CD4-positive, alpha-beta T cell (primary cell): ENCODE measurements at regions not wholly inside any gene's neighbourhood (a gene's known extent, or its start where the extent isn't known, plus 50 kb on each side); places are given as distances from the start of the nearest gene placed in this dataset.

Source experiments
- ATAC-seq: fragments of 200-7000 bp; cut with Tn5 transposase; one replicate; pipeline ENCODE4 v1.10.0; 2022; ENCODE audit warnings: mild to moderate bottlenecking; ENCODE audit not compliant: poor library complexity
- CTCF ChIA-PET: fragments of 350-600 bp; sonication (Branson Sonifier 250); formaldehyde crosslinking; loops from one replicate; lab custom pipeline; 2021; ENCODE audit warnings: antibody characterized with exemption, inconsistent platforms; lab: Charles Lee
- POLR2A ChIA-PET: fragments of 350-600 bp; sonication (Branson Sonifier 250); formaldehyde crosslinking; loops from one replicate; lab custom pipeline; 2021; ENCODE audit warnings: antibody characterized with exemption, inconsistent platforms; lab: Charles Lee
- DNase-seq, 14 experiments: peaks; one replicate each; pipeline ENCODE4 v3.0.0-alpha.2; 2013 to 2020; ENCODE audit warnings: mixed read lengths in 2 of 14
- H3K27ac ChIP-seq, 2 donors: one replicate each; pipeline versions ENCODE4 v1.5.1 to v1.7.0; 2013; ENCODE audit warnings: low read length in 2 of 2, low read depth in 1 of 2, mild to moderate bottlenecking in 1 of 2
- H3K27me3 ChIP-seq, 2 experiments: 1 replicate in 1 of 2; 2 replicates in 1 of 2; pipeline versions ENCODE4 v1.6.1 to v1.7.0; 2013; ENCODE audit warnings: low read length in 2 of 2, control low read depth in 1 of 2, mild to moderate bottlenecking in 1 of 2, moderate library complexity in 1 of 2; ENCODE audit not compliant: insufficient read depth in 2 of 2, control insufficient read depth in 1 of 2
- H3K36me3 ChIP-seq: one replicate; pipeline ENCODE4 v1.6.1; 2013; ENCODE audit warnings: low read length, control low read depth; ENCODE audit not compliant: insufficient read depth
- H3K4me1 ChIP-seq: one replicate; pipeline ENCODE4 v1.6.1; 2013; ENCODE audit warnings: low read length, control low read depth; ENCODE audit not compliant: insufficient read depth
- H3K4me3 ChIP-seq: one replicate; pipeline ENCODE4 v1.5.1; 2013; ENCODE audit warnings: mild to moderate bottlenecking, low read length, moderate library complexity
- H3K9me3 ChIP-seq, 2 experiments: 1 replicate in 1 of 2; 2 replicates in 1 of 2; pipeline versions ENCODE4 v1.6.1 to v1.7.0; 2013; ENCODE audit warnings: low read length in 2 of 2, mild to moderate bottlenecking in 2 of 2, control low read depth in 1 of 2, moderate library complexity in 1 of 2; ENCODE audit not compliant: control insufficient read depth in 1 of 2, insufficient read depth in 1 of 2
- H3K27ac Mint-ChIP-seq: one replicate; pipeline ENCODE4 v1.8.0; 2020; ENCODE audit warnings: mixed read lengths
- H3K27me3 Mint-ChIP-seq: one replicate; pipeline ENCODE4 v1.8.0; 2021; ENCODE audit warnings: mixed read lengths
- H3K36me3 Mint-ChIP-seq: one replicate; pipeline ENCODE4 v1.8.0; 2021; ENCODE audit warnings: low read depth, mixed read lengths
- H3K4me1 Mint-ChIP-seq: one replicate; pipeline ENCODE4 v1.8.0; 2021; ENCODE audit warnings: low read depth, mixed read lengths
- H3K4me3 Mint-ChIP-seq: one replicate; pipeline ENCODE4 v1.8.0; 2020; ENCODE audit warnings: mild to moderate bottlenecking, mixed read lengths
- H3K9me3 Mint-ChIP-seq: one replicate; pipeline ENCODE4 v1.8.0; 2020; ENCODE audit warnings: mixed read lengths
- intact Hi-C, 2 experiments: fragments of 100-400 bp; cut with DNase I in 1 of 2; cut with micrococcal nuclease in 1 of 2; formaldehyde crosslinking; loops; one replicate each; pipeline versions ENCODE4 v1.15.1 to v1.9.0; 2023 to 2025; cut with DNase I, micrococcal nuclease
- TF ChIP-seq, protein P1 (sequence below): fragments of 200-600 bp; IDR thresholded peaks from one replicate; pipeline ENCODE4 v1.8.0; 2022; ENCODE audit warnings: antibody characterized with exemption, mild to moderate bottlenecking

- POLR2A ChIA-PET, result interaction anchor here (0.7 kb wide), 1 partner anchor 379 kb away, joined by 3 read pairs; no protein-coding TSS in a partner anchor
- H3K4me1 ChIP-seq, result no peaks in the 10 kb centered on the region
- ATAC-seq (no peak), DNase-seq (no peak)
- intact Hi-C loops, result no loop called here
- Mint-ChIP-seq H3K36me3 (no peaks in the 10 kb centered on the region), H3K27me3 (no peaks in the 10 kb centered on the region), H3K4me3 (no peak overlapping the region), H3K4me1 (no peaks in the 10 kb centered on the region), H3K27ac (no peak overlapping the region), H3K9me3 (no peaks in the 10 kb centered on the region)
- no peaks in the 10 kb centered on the region for H3K27me3 ChIP-seq
- H3K9me3 ChIP-seq, result no peaks in the 10 kb centered on the region
- CTCF ChIA-PET, result no interaction called here
- H3K4me3 ChIP-seq, result no peak overlapping the region
- no peaks in the 10 kb centered on the region for H3K36me3 ChIP-seq
- no peak overlapping the region for H3K27ac ChIP-seq
- TF ChIP-seq, protein P1, sequence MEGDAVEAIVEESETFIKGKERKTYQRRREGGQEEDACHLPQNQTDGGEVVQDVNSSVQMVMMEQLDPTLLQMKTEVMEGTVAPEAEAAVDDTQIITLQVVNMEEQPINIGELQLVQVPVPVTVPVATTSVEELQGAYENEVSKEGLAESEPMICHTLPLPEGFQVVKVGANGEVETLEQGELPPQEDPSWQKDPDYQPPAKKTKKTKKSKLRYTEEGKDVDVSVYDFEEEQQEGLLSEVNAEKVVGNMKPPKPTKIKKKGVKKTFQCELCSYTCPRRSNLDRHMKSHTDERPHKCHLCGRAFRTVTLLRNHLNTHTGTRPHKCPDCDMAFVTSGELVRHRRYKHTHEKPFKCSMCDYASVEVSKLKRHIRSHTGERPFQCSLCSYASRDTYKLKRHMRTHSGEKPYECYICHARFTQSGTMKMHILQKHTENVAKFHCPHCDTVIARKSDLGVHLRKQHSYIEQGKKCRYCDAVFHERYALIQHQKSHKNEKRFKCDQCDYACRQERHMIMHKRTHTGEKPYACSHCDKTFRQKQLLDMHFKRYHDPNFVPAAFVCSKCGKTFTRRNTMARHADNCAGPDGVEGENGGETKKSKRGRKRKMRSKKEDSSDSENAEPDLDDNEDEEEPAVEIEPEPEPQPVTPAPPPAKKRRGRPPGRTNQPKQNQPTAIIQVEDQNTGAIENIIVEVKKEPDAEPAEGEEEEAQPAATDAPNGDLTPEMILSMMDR, result no peak
Observed at GRCh38 chr5:143682246-143682905, 129.6 kb upstream of the HMHB1 start.

- no peaks in the 10 kb centered on the region for H3K9me3 ChIP-seq
- no peak overlapping the region for H3K27ac ChIP-seq
- ChIA-PET POLR2A (no interaction called here), CTCF (no interaction called here)
- no peaks in the 10 kb centered on the region for H3K36me3 ChIP-seq
- no peak overlapping the region for H3K4me3 Mint-ChIP-seq
- H3K4me1 Mint-ChIP-seq, result no peaks in the 10 kb centered on the region
- TF ChIP-seq, protein P1, result no peak
- H3K27me3 ChIP-seq, result no peaks in the 10 kb centered on the region
- no peaks in the 10 kb centered on the region for H3K9me3 Mint-ChIP-seq
- H3K4me1 ChIP-seq, result no peaks in the 10 kb centered on the region
- no peaks in the 10 kb centered on the region for H3K36me3 Mint-ChIP-seq
- H3K27ac Mint-ChIP-seq, result no peak overlapping the region
- ATAC-seq, result no peak
- H3K4me3 ChIP-seq, result no peak overlapping the region
- DNase-seq, result no peak
- no peaks in the 10 kb centered on the region for H3K27me3 Mint-ChIP-seq
- intact Hi-C loops, result no loop called here
Observed at GRCh38 chr5:143680672-143681259, 131.2 kb upstream of the HMHB1 start.

DNA sequence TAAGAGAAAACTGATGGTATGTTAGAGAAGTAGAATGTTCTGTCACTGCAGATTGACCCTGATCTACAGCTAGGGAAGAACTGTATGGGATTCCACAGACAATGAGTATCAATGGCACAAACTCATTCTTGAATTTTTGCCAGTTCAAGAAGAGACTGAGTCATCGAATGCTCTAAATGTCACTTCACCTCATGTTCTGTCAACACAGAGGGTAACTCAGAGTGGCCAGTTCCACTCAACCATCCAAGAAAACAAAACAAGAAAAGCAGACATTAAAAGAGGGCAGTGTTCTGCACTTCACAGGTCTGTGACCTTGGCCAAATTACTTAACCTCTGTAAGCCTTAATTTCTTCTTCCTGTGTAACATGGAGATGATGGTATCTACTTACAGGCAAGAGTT is 132.2 kb upstream of the HMHB1 start:
- ATAC-seq (no peak), DNase-seq (no peak)
- Mint-ChIP-seq H3K4me1 (no peaks in the 10 kb centered on the region), H3K9me3 (no peaks in the 10 kb centered on the region), H3K36me3 (no peaks in the 10 kb centered on the region), H3K27me3 (no peaks in the 10 kb centered on the region), H3K4me3 (no peak overlapping the region), H3K27ac (no peak overlapping the region)
- intact Hi-C loops, result no loop called here
- Histone ChIP-seq H3K4me1 (no peaks in the 10 kb centered on the region), H3K9me3 (no peaks in the 10 kb centered on the region), H3K27me3 (no peaks in the 10 kb centered on the region), H3K36me3 (no peaks in the 10 kb centered on the region), H3K4me3 (no peak overlapping the region), H3K27ac (no peak overlapping the region)
- CTCF ChIA-PET, result no interaction called here
- POLR2A ChIA-PET, result no interaction called here
- TF ChIP-seq, protein P1, result no peak
